ENCODE measurements at regions not wholly inside any gene's neighbourhood (a gene's known extent, or its start where the extent isn't known, plus 50 kb on each side); places are given as distances from the start of the nearest gene placed in this dataset.

GRCh38 chr3:160169139-160169976, 55.9 kb upstream of the C3orf80 start:
- no peak overlapping the region for H3K4me3 ChIP-seq
- peak overlapping the region; percentile 55 to 87 for H3K27ac ChIP-seq
- peak; percentile 44 to 65; a peak in 4 of 6 replicates for ATAC-seq
- H3K9me3 ChIP-seq: no peaks in the 10 kb centered on the region
- FAIRE-seq: no peak
- H3K4me2 ChIP-seq: peak overlapping the region; percentile 51
- 74% methylated on average over 7 of the region's 7 CpGs for WGBS (ENCODE audit: missing lambda C conversion rate)
- ChIA-PET POLR2A (no interaction called here), CTCF (interaction anchor here (0.6 to 1.3 kb wide), 5 partner anchors 9 to 244 kb away, joined by 3 to 4 read pairs (median 4); partner anchors contain the start of gene C3orf80)
- peak; percentile 16 to 28 for DNase-seq (ENCODE audit: low read depth in 1 of 2, low spot score in 1 of 2)
- H3K4me1 ChIP-seq: peaks cover 13% of the 10 kb centered on the region
- TF ChIP-seq PBX3 (IDR thresholded peaks at IDR 0.05): no peak
- TF ChIP-seq HOXB5 (CRISPR knock-in tag; IDR thresholded peaks at IDR 0.05): no peak
- no peak for TF ChIP-seq FOSL2 (IDR thresholded peaks at IDR 0.05)
- TF ChIP-seq FOSL2 (CRISPR knock-in tag; IDR thresholded peaks at IDR 0.05): no peak
- TF ChIP-seq REST (IDR thresholded peaks at IDR 0.05): no peak
- TF ChIP-seq ESRRA (IDR thresholded peaks at IDR 0.05; ENCODE audit: borderline replicate concordance, low read length): no peak
- no peak for TF ChIP-seq RAD21 (conservative IDR thresholded peaks at IDR 0.05 in 1 of 2, IDR thresholded peaks at IDR 0.05 in 1 of 2)
- TF ChIP-seq FOXS1 (CRISPR knock-in tag; IDR thresholded peaks at IDR 0.05): no peak
- peak; percentile 85 for TF ChIP-seq MAFK (IDR thresholded peaks at IDR 0.05; ENCODE audit: partially characterized antibody)
- TF ChIP-seq ELK1 (IDR thresholded peaks at IDR 0.05; ENCODE audit: low read depth, low read length): no peak
- TF ChIP-seq CEBPB (IDR thresholded peaks at IDR 0.05): no peak
- peak; percentile 76 for TF ChIP-seq NFE2L2 (conservative IDR thresholded peaks at IDR 0.05; ENCODE audit: low read length)
- no peak for TF ChIP-seq RFX5 (IDR thresholded peaks at IDR 0.05)
- no peak for TF ChIP-seq HOXA7 (CRISPR knock-in tag; IDR thresholded peaks at IDR 0.05)
- no peak for TF ChIP-seq HDAC2 (IDR thresholded peaks at IDR 0.05)
- no peak for TF ChIP-seq CHD4 (IDR thresholded peaks at IDR 0.05; ENCODE audit: borderline replicate concordance)

- Histone ChIP-seq H3K4me1 (peaks cover 13% of the 10 kb centered on the region), H3K4me3 (no peak overlapping the region), H3K4me2 (no peak overlapping the region), H3K9me3 (no peaks in the 10 kb centered on the region), H3K27ac (peak overlapping the region in 1 of 2 experiments; percentile 87; a peak in 2 of 6 replicates)
- CTCF ChIA-PET: interaction anchor here (0.6 to 2.5 kb wide), 5 partner anchors 7 to 243 kb away, joined by 3 to 9 read pairs (median 4); no protein-coding TSS in a partner anchor
- ATAC-seq (no peak), FAIRE-seq (no peak), DNase-seq (ENCODE audit: low read depth in 1 of 2, low spot score in 1 of 2) (no peak)
- POLR2A ChIA-PET: no interaction called here
- TF ChIP-seq ZSCAN20 (CRISPR knock-in tag; IDR thresholded peaks at IDR 0.05) (no peak), GATA3 (IDR thresholded peaks at IDR 0.05; ENCODE audit: borderline replicate concordance) (no peak), NR3C1 (IDR thresholded peaks at IDR 0.05) (no peak)
- 53% methylated on average over 3 of the region's 3 CpGs for WGBS (ENCODE audit: missing lambda C conversion rate)
Measured at GRCh38 chr3:160170409-160171370, 54.5 kb upstream of the C3orf80 start.
